NCI-H2227 (cell line): ENCODE measurements at regions not wholly inside any gene's neighbourhood (a gene's known extent, or its start where the extent isn't known, plus 50 kb on each side); places are given as distances from the start of the nearest gene placed in this dataset.

Experiments used
- DNase-seq: peaks from one replicate; lab custom pipeline; 2025; ENCODE audit not compliant: unreplicated experiment; lab: John Stamatoyannopoulos, UW

GRCh38 chr16:5487728-5488127 is 390.1 kb upstream of the EEF2KMT start:
- DNase-seq = no peak

DNA sequence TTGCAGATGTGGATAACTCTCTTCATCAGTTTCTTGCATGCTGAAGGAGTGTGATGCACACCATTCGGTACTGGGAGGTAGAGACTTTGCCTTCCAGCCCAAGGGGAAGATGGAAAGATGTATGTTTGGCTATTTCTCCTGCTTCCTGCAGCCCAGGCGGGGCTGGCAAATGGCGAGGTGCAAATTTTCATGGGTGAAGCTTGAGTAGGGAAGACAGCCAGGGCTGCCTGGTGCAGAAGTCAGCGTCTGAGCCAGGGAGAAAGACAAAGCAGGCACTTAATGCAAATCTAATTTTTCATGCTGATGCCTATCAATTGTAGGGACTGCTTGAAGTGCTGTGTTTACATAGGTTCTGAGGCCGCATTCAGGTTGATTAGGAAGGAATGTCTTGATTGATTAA is 384.7 kb upstream of the EEF2KMT start:
- no peak for DNase-seq

DNA sequence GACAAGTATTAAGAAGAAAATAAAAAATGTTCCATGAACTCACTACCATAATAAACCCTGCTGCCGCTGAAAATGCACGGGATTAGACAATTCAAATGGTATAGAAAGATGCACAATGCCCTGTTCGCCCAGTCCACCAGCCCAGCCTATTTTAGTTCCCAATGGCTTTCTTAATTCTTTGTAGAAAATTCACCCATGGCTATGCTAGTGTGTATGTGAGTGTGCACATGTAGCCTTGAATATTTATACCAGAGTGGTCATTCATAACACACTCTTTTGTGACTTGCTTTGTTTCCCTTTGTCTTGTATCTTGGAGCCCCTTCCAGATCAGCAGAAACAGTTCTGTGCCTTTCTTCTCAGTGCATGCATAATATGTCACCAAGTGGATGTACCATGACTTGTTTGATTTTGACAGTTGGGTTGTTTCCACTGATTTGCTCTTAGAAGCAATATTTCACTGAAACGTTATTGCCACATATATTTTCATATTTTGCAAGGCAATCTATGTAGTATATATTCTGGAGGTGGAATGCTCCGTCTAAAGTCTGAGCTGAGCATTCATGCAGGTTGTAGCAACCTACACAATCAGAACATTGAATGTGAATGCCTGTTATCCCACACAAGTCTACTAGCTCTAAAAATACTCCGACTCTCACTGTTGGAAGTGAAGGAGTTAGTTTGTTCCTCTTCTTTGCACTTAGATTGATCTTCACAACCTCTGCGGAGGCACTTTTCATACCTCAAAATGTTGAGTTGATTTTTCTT is 383.0 kb upstream of the EEF2KMT start:
- DNase-seq = no peak

GRCh38 chr16:5479926-5480325 is 382.3 kb upstream of the EEF2KMT start:
- DNase-seq = peak; percentile 81

DNA sequence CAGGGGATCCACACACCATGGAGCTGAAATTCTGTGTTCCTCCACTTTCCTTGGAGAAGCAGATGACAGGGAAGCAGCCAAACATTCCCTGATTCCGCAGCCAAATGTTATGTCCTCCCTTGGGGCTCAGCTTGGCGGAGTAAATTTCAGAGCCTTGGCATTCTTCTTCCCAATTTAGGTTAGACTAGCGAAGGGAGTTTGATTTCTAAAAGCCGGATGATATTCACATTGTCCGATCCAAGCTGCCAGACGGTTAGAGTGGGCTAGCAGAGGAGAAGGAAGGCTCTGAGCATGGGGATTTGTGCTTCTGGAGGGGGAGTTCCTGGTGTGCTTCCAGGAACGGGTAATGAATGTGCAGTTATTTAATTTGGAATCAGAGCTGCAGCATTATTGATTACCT is 380.4 kb upstream of the EEF2KMT start:
- no peak for DNase-seq

DNA sequence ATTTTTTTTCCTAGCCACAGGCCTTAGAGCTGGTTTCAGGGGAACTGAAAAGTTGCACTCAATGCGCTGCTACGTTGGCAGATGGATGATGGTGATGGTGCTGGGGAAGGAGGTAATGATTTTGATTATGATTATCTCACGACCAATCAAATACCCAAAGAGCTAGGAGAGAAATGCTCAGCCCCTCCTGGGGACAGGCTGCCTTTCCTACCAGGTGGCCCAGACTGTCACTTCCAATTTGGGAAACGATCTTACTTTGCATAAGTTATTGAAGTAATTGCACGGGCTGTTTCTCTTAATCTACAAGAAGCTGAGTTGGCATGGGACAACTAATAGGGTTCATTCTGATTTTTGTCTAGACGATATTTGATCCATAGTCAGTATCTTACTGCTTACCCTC is 379.7 kb upstream of the EEF2KMT start:
- DNase-seq = no peak

DNA sequence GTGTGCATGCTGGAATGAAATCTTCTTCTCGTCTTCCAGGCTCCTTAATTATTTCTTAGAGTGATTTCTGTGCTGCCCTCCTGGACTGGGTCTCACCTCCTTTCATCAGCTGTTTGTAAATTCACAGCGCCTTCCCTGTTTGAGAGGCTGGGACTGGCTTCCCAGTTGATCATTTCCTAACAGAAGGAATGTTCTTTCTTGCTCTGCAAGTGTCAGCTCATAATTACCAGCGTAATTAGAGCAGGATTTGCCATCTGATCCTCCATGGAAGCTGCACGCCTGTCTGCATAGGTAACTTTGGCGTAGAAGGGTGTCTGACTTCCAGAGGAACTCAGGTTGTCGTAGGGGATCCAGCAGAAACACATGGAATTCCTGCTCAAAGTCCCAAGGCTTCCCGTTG is 375.0 kb upstream of the EEF2KMT start:
- no peak for DNase-seq

DNA sequence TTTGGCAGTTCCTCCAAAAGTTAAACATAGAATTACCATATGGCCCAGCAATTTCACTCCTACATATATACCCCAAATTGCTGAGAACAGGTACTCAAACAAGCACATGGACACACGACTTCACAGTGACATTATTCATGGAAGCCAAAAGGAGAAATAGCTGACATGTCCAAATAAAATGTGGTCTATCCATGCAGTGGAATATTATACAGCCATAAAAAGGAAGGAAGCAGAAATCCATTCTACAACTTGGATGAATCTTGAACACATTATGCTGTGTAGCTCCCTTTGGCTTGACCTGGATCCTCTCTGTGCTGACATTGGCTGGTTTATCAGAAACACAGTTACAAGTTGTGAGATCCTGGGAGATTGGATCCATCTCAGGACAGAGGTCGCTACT is 370.9 kb upstream of the EEF2KMT start:
- DNase-seq = no peak

GRCh38 chr16:5467552-5467951 is 370.0 kb upstream of the EEF2KMT start:
- DNase-seq = no peak

DNA sequence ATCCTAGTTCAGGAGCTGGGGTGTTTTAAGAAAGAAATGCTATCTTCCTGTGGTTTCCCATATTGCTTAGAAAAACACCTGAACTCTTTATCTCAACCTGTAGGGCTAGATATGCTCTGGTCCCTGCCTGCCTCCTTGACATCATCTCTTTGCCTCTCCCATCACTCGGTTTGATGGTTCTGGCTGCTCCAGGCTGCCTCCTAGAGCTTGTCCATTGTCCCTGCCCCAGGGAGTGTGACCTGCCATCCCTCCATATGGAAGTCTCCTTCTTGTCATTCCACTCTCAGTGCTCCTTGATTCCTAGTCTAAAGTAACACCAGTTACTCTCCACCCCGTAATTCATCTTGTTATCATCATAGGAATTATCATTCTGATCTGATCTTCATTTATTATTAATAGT is 369.0 kb upstream of the EEF2KMT start:
- DNase-seq = no peak

DNA sequence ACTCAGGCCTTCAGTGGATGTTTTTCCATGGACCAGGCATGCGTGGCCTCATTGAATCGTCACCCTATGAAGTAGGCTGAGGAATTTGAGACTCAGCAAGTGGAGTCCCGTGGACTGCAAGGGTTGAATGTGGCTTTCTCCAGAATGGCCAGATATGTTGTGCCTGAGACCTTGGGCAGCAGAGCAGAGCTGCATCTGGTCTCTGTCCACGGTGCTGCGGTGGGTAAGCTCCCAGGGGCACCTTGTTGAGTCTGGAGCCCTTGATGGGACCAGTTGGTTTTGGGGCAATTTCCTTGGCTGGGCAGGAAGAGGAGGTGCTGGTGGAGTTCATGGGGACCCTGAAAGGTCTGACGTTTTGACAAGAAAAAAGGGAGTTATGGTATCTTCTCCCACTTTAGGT is 368.1 kb upstream of the EEF2KMT start:
- no peak for DNase-seq

DNA sequence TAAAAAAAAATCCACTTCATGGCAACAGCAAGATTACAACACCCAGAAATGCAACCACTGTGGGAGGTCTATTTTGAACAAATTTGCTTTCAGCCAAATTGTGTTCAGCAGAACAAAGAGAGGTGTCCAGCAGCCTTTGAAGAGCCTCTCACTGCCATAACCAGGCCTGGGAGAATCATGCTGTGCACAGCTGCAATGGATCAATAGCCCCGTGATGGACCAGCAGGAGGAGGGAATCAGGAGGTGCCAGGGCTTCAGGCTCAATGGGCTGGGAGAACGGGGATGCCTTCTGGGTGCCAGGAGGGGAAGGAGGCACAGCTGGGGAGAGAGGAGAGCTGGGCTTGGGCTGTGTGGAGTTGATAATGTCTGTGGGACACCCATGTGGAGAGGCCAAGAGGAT is 366.2 kb upstream of the EEF2KMT start:
- peak; percentile 11 for DNase-seq

DNA sequence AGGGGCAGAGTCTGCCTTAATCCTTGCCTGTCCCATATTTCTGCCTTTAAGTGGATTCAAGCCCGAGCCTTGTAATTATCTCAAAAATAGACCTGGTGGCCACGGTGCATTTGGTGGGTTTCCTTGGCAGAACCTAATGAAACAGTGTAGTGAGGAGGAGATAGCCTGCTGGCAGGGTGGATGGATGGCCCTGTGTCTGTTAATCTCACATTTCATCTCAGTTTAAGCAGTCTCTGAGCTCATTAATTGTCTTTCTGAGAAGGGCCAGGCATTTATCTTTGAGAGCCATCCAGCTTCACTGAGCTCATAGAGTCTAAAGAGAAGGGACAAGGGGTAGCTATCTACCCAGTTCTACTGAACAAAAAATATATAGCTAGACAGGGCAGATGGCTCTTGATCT is 364.0 kb upstream of the EEF2KMT start:
- DNase-seq = peak; percentile 77

DNA sequence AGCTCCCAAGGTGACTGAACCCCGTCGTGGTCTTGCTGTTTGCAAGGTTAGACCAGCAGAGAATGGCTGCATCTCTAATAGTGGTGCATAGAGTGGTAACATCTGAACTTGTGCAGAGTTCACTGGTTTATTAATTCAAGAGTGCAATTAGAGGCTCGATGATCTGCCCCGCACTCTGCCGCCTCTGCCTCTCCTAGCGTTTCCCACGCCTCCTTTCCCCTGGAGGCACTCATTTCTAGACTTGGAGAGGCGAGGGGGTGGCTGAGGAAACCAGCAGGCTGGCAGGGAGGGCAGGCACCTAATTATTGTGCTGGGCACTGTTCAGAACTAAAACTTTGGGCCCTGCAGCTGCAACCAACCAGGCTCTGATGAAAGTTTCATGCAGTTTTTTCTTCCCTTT is 363.5 kb upstream of the EEF2KMT start:
- peak; percentile 77 for DNase-seq

DNA sequence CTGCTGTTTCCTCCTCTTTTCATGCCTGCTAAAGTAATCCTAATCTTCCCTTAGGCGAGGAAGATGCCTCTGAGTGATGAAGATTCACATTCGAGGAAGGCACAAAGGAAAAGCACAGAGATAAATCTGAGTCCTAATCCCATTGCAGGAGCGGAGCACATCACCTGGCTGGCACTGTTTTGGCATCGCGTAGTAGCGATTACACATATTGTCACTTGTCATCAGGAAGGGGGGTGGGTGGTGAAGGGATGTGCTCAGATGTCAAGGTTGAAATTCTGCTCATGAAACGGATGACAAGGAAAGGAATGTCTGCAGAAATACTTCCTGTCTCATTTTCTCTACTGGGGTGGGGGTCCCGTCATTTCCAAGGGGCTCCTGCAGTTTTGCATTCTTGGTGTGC is 363.1 kb upstream of the EEF2KMT start:
- no peak for DNase-seq

GRCh38 chr16:5459863-5460262 is 362.3 kb upstream of the EEF2KMT start:
- no peak for DNase-seq

- DNase-seq = no peak
Observed at GRCh38 chr16:5455110-5455509, 357.5 kb upstream of the EEF2KMT start.

- DNase-seq = no peak
Observed at GRCh38 chr16:5454349-5454748, 356.8 kb upstream of the EEF2KMT start.

- DNase-seq = no peak
Observed at GRCh38 chr16:5451641-5452040, 354.0 kb upstream of the EEF2KMT start.

DNA sequence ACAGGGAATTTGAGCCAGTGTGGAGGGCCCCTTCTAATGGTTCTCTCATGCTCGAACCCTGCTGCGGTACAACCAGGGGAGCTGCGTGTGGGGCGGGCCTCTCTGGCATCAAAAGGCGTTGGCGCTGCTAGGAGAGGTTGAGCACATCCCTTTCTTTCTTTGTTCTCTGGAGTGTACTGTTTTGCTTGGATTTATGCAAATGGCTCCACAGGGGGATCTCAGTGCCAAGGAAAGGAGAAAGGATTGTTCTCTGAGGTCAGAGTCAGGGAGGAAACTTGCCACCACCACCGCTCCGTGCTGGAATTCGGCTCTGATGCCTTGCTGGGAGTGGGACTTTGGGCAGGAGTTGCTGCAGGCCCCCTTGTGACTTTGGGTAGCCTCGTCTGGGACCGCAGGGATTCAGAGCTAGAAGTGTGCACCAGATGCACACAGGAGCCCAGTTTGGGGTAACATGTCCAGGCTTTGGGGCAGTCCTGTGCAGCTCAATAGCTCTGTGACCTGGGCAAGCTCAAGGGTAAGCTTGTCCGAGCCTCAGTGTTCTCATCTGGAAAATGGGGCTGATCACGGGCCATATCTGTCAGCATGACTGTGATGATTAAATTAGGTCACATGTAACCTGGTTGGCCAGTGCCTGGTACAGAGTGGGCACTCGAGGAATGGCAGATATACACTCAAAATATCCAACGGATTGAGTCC is 353.0 kb upstream of the EEF2KMT start:
- DNase-seq = no peak

DNA sequence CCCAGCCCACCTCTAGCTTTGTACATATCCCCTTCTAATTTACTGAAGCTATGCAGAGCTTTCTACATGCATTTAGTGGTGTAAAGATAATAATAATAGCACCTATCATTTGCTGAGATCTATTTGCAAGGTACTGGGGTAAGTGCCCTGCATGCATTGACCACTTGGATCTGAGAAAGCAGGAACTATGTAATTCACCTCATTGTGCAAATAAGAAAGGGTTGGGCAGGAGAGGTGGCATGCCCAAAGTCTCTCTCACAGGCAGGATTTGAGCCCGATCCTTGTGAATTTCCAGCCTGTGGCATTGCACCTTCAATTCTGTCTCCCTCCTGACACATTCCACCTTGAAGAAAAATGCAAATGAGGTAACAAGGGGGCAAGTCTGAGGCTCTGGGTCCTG is 352.3 kb upstream of the EEF2KMT start:
- no peak for DNase-seq

DNA sequence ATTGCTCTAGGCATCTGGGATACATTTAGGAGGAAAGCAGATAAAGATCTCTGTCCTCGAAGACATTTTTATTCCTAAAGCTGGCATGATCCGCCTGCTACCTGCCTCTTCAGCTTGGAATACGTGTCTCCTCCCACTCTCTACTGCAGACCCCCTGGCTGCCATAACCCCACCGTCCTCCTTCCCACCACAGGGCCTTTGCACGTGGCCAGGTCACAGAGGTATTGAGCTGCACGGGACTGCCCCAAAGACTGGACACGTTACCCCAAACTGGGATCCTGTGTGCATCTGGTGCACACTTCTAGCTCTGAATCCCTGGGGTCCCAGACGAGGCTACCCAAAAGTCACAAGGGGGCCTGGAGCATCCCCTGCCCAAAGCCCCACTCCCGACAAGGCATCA is 351.2 kb upstream of the EEF2KMT start:
- DNase-seq = no peak

DNA sequence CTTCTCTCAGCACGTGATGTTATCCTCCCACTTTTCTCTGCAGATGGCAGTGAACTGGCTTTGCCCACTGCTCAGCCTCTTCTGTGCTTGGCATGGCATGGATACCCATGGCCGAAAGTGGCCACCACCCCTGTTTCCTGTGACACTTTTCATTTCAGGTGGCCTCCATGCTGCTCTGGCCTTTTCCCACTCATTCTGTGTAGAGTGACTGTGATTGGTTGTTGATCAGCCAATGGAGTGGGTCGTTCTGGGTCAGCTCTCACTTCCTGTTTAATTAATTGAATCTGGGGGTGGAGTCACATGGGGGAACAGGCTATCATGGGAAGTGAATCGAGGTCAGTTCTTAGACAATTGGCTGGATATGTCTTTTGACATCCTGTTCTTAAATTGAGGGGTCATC is 350.1 kb upstream of the EEF2KMT start:
- DNase-seq = no peak
